ENCODE measurements at regions not wholly inside any gene's neighbourhood (a gene's known extent, or its start where the extent isn't known, plus 50 kb on each side); places are given as distances from the start of the nearest gene placed in this dataset.

GRCh38 chr2:147524912-147525311 is 319.9 kb upstream of the ACVR2A start:
- TF ChIP-seq SNAI2 (CRISPR knock-in tag; IDR thresholded peaks at IDR 0.05) (no peak), TOX (CRISPR knock-in tag; IDR thresholded peaks at IDR 0.05; ENCODE audit: borderline replicate concordance) (no peak), POU6F1 (CRISPR knock-in tag; IDR thresholded peaks at IDR 0.05; ENCODE audit: borderline replicate concordance, low read depth) (no peak), ZFP3 (CRISPR knock-in tag; IDR thresholded peaks at IDR 0.05) (no peak), ZNF565 (CRISPR knock-in tag; conservative IDR thresholded peaks at IDR 0.05; ENCODE audit: low read depth) (no peak), OSR1 (CRISPR knock-in tag; IDR thresholded peaks at IDR 0.05) (no peak), ISL1 (CRISPR knock-in tag; IDR thresholded peaks at IDR 0.05) (no peak), CSRNP3 (CRISPR knock-in tag; IDR thresholded peaks at IDR 0.05) (no peak), ZNF70 (CRISPR knock-in tag; IDR thresholded peaks at IDR 0.05) (no peak)

GRCh38 chr2:147523415-147523814 is 321.4 kb upstream of the ACVR2A start:
- no peak for TF ChIP-seq ZFP30 (CRISPR knock-in tag; IDR thresholded peaks at IDR 0.05)
- TF ChIP-seq CREB5 (CRISPR knock-in tag; IDR thresholded peaks at IDR 0.05; ENCODE audit: low read depth) = no peak
- TF ChIP-seq TOX (CRISPR knock-in tag; IDR thresholded peaks at IDR 0.05; ENCODE audit: borderline replicate concordance) = no peak
- no peak for TF ChIP-seq BACH2 (CRISPR knock-in tag; IDR thresholded peaks at IDR 0.05; ENCODE audit: borderline replicate concordance)
- no peak for ATAC-seq

More at GRCh38 chr2:147524912-147525311, 319.9 kb upstream of the ACVR2A start:
- ATAC-seq = no peak

GRCh38 chr2:147521936-147522335 is 322.9 kb upstream of the ACVR2A start:
- TF ChIP-seq ARNTL (CRISPR knock-in tag; IDR thresholded peaks at IDR 0.05; ENCODE audit: borderline replicate concordance, low read depth) = no peak
- no peak for TF ChIP-seq PPARA (CRISPR knock-in tag; IDR thresholded peaks at IDR 0.05; ENCODE audit: borderline replicate concordance)
- no peak for TF ChIP-seq POU6F1 (CRISPR knock-in tag; IDR thresholded peaks at IDR 0.05; ENCODE audit: borderline replicate concordance, low read depth)
- no peak for TF ChIP-seq ZNF70 (CRISPR knock-in tag; IDR thresholded peaks at IDR 0.05)
- no peak for TF ChIP-seq GLIS3 (CRISPR knock-in tag; IDR thresholded peaks at IDR 0.05)
- no peak for TF ChIP-seq OSR1 (CRISPR knock-in tag; IDR thresholded peaks at IDR 0.05)
- TF ChIP-seq CREB5 (CRISPR knock-in tag; IDR thresholded peaks at IDR 0.05; ENCODE audit: low read depth) = no peak
- TF ChIP-seq PATZ1 (CRISPR knock-in tag; IDR thresholded peaks at IDR 0.05; ENCODE audit: borderline replicate concordance) = no peak
- TF ChIP-seq ZFP30 (CRISPR knock-in tag; IDR thresholded peaks at IDR 0.05) = no peak

GRCh38 chr2:147520817-147521216 is 324.0 kb upstream of the ACVR2A start:
- TF ChIP-seq PATZ1 (CRISPR knock-in tag; IDR thresholded peaks at IDR 0.05; ENCODE audit: borderline replicate concordance) (no peak), BACH2 (CRISPR knock-in tag; IDR thresholded peaks at IDR 0.05; ENCODE audit: borderline replicate concordance) (no peak), ZNF565 (CRISPR knock-in tag; conservative IDR thresholded peaks at IDR 0.05; ENCODE audit: low read depth) (no peak), GLIS3 (CRISPR knock-in tag; IDR thresholded peaks at IDR 0.05) (no peak), TSHZ2 (CRISPR knock-in tag; IDR thresholded peaks at IDR 0.05) (no peak)
- no peak for ATAC-seq

More at GRCh38 chr2:147521936-147522335, 322.9 kb upstream of the ACVR2A start:
- no peak for ATAC-seq
